ENCODE measurements at regions not wholly inside any gene's neighbourhood (a gene's known extent, or its start where the extent isn't known, plus 50 kb on each side); places are given as distances from the start of the nearest gene placed in this dataset.
"Not testable (repeated sequence)": the region's sequence is repeated elsewhere in the genome, so short reads cannot be mapped to it uniquely, and the experiment has no call there.

DNA sequence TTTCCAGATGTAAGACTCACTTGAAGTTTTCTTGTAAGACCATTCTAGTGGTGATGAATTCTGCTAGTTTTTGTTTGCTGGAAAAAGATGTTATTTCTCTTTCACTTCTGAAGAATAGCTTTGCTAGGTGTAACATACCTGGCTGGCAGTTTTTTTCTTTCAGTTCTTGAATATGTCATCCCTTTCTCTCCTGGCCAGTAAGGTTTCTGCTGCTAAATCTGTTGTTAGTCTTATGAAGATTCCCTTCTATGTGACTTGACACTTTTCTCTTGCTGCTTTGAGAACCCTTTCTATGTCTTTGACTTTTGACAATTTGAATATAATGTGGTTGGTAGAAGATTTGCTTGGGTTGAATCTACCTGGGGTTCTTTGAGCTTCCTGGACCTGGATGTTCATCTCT, 314.7 kb upstream of the NOX3 start:
- H3K4me3 ChIP-seq (ENCODE audit: low read length) = no peak overlapping the region
- no peak for DNase-seq (ENCODE audit: low read depth, low spot score)

GRCh38 chr6:155765275-155766194, 309.9 kb upstream of the NOX3 start:
- H3K4me3 ChIP-seq (ENCODE audit: low read length) = no peak overlapping the region
- DNase-seq (ENCODE audit: low read depth, low spot score) = no peak

- no peak overlapping the region for H3K4me3 ChIP-seq (ENCODE audit: low read length)
These were observed 307.0 kb upstream of the NOX3 start for GRCh38 chr6:155762649-155763048.

DNA sequence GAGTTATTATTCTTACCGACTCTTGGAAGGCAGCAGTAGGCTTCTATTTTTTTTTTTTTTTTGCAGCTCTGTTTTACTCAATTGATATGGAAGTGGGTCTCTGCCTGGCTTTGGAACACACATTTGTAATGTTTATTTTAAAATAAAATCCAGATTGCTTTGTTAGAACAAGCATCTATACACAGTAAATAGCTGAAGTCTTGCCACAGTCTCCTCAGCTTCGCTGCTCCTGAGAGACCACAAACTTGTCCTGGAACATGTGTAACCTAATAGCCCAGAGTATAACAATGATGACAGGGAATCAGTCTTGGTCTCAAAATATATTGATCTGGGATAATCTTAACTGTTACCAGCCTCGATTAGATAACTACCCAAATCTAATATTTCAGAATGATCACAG, 299.8 kb upstream of the NOX3 start:
- no peak overlapping the region for H3K4me3 ChIP-seq (ENCODE audit: low read length)
- DNase-seq (ENCODE audit: low read depth, low spot score) = no peak

More at GRCh38 chr6:155762649-155763048, 307.0 kb upstream of the NOX3 start:
- no peak for DNase-seq (ENCODE audit: low read depth, low spot score)

DNA sequence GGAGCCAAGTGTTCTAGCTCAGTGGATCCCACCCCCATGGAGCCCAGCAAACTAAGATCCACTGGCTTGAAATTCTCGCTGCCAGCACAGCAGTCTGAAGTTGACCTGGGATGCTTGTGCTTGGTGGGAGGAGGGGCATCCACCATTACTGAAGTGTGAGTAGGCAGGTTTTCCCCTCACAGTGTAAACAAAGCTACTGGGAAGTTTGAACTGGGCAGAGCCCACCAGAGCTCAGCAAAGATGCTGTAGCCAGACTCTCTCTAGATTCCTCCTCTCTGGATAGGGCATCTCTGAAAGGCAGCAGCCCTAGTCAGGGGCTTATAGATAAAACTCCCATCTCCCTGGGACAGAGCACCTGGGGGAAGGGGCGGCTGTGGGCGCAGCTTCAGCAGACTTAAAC, 293.1 kb upstream of the NOX3 start:
- not testable (repeated sequence) for DNase-seq (ENCODE audit: low read depth, low spot score); H3K4me3 ChIP-seq (ENCODE audit: low read length)

DNA sequence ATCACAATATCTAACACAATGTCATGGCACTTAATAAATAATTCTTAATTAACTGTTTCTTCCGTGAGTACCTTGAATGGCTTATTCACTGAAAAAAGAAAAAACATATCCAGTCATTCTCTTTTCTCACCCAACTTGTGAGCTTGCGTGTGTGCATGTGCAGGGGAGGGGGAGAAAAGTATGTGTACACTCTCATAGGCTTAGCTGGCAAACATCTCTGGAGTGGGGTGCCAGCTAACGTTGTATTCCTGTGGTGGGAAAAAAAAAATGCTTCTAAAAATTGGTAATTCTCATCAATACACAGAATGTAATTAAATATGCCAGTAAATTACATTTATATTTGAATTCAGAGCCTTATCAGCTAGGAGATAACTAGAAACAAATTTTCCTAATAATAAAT, 291.9 kb upstream of the NOX3 start:
- no peak for DNase-seq (ENCODE audit: low read depth, low spot score)
- no peak overlapping the region for H3K4me3 ChIP-seq (ENCODE audit: low read length)

DNA sequence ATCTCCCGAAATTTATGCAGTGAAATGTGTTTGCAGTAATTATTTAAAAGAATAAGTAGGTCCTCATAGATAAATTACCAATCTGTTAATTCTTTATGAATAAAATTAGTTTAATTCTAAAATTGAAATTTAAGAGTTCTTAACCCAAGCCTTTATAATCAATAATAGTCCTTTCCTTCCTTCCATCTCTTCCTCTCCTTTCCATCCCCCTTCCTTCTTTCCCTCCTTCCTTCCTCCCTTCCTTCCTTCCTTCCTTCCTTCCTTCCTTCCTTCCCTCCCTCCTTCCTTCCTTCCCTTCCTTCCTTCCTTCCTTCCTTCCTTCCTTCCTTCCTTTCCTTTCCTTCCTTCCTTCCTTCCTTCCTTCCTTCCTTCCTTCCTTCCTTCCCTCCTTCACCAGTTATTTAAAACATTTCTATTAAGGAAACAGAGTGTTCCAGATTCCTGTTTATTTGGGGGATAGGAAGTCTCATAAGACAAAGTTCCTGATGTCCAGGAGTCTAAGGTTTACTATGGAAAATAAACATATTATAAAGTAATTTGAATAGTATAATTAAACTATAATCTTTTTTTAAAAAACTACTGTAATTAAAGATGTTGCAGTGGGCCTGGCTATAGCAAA, 285.3 kb upstream of the NOX3 start:
- no peak for DNase-seq (ENCODE audit: low read depth, low spot score)
- no peak overlapping the region for H3K4me3 ChIP-seq (ENCODE audit: low read length)

- no peak for DNase-seq (ENCODE audit: low read depth, low spot score)
These were observed 283.0 kb upstream of the NOX3 start for GRCh38 chr6:155738602-155739105.

DNA sequence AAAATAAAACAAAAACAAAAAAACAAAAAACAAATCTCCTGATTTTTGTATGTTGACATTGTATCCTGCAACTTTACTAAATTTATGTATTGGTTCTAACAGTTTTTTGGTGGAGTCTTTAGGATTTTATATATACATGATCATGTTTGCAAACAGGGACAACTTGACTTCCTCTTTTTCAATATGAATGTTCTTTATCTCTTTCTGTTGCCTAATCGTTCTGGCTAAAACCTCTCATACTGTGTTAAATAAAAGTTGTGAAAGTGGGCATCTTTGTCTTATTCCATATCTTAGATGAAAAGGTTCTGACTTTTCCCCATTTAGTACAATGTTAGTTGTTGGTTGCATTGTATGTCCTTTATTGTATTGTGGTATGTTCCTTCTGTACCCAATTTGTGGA, 261.7 kb upstream of the NOX3 start:
- no peak for DNase-seq (ENCODE audit: low read depth, low spot score)
- H3K4me3 ChIP-seq (ENCODE audit: low read length) = no peak overlapping the region

More at GRCh38 chr6:155738602-155739105, 283.0 kb upstream of the NOX3 start:
- H3K4me3 ChIP-seq (ENCODE audit: low read length) = no peak overlapping the region

GRCh38 chr6:155710704-155711103, 255.1 kb upstream of the NOX3 start:
- H3K4me3 ChIP-seq (ENCODE audit: low read length) = no peak overlapping the region
- DNase-seq (ENCODE audit: low read depth, low spot score) = no peak

- H3K4me3 ChIP-seq (ENCODE audit: low read length) = no peak overlapping the region
- DNase-seq (ENCODE audit: low read depth, low spot score) = no peak
These were observed 253.6 kb upstream of the NOX3 start for GRCh38 chr6:155709262-155709661.

DNA sequence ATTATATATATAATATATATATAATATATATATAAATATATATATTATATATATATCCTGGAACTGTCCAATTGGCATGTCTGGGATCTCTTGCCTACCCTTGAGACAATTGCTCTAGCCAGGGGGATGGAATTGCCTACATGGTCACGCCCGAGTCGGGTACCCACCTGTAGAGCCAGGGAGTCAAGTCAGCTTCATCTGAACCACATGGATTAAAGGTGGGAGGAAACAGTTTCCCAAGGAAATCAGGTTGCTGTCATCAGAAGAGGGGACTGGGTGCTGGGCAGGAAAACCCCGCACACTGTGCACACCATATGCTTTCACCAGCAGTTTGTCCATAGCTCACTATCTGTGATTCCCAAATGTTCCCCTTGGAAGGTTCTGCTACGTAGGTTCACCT, 252.5 kb upstream of the NOX3 start:
- no peak for DNase-seq (ENCODE audit: low read depth, low spot score)
- H3K4me3 ChIP-seq (ENCODE audit: low read length) = no peak overlapping the region

GRCh38 chr6:155706806-155707205, 251.2 kb upstream of the NOX3 start:
- no peak for DNase-seq (ENCODE audit: low read depth, low spot score)

DNA sequence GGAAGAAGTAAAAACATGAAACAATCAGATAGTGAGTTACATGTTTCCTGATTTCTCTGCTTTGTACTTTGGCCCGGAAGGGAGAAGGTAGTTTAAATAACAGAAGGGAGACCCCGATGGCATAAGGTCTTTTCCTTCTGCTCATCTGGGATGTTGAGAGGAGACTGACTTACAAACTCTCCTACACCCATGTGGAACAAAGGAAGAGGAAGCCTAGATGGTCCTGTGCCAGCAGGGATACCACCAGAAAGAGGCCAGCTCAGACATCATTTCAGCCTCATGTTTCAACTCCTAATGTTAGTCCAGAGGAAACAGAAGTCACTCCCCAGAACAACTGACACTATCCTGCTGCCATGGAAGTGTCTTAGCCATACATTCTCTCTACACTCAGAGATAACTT, 250.7 kb upstream of the NOX3 start:
- no peak overlapping the region for H3K4me3 ChIP-seq (ENCODE audit: low read length)
- DNase-seq (ENCODE audit: low read depth, low spot score) = no peak

More at GRCh38 chr6:155706806-155707205, 251.2 kb upstream of the NOX3 start:
- no peak overlapping the region for H3K4me3 ChIP-seq (ENCODE audit: low read length)

- no peak for DNase-seq (ENCODE audit: low read depth, low spot score)
- H3K4me3 ChIP-seq (ENCODE audit: low read length) = no peak overlapping the region
These were observed 245.7 kb upstream of the NOX3 start for GRCh38 chr6:155701342-155701741.

GRCh38 chr6:155695495-155695894, 239.9 kb upstream of the NOX3 start:
- no peak overlapping the region for H3K4me3 ChIP-seq (ENCODE audit: low read length)
- DNase-seq (ENCODE audit: low read depth, low spot score) = no peak

GRCh38 chr6:155694419-155694790, 238.8 kb upstream of the NOX3 start:
- DNase-seq (ENCODE audit: low read depth, low spot score) = no peak
- H3K4me3 ChIP-seq (ENCODE audit: low read length) = no peak overlapping the region

DNA sequence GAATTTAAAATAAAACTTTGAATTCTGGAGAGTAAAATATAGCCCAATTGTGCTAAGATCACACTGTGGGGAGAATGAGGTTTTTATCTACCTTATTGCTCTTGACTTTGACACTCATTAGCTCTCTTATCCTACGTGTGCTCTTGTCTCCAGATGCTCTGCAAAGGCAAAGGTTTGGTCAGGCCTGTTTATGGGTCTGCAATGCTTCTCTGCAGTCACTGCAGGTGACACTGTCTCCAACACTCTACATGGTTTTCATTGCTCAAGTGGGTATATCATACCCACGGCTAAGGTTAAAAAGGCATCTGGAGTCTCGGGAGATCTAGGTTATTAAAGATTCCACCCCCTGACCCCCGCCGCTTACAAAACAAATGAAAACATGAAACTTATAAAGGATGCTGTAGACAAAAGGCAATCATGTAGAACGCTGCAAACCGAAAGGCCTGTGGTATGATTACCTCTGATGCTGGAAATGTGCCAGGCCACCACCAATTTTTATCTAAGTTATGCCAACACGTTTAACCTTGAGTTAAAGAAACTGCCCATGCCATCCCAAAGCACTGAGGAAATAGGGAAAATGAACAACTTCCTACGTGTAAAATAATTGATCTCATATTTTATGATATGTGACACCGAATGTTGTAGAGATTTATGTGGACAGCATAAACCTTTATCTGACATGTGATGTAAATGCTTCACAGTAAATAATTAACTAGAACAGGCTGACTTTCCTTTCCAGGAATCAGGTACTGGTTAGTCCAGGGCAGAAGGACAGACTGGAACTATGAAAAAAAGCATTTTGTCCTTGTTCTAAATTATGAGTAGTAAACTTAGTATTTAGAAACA, 238.2 kb upstream of the NOX3 start:
- H3K4me3 ChIP-seq (ENCODE audit: low read length) = no peak overlapping the region
- DNase-seq (ENCODE audit: low read depth, low spot score) = no peak

DNA sequence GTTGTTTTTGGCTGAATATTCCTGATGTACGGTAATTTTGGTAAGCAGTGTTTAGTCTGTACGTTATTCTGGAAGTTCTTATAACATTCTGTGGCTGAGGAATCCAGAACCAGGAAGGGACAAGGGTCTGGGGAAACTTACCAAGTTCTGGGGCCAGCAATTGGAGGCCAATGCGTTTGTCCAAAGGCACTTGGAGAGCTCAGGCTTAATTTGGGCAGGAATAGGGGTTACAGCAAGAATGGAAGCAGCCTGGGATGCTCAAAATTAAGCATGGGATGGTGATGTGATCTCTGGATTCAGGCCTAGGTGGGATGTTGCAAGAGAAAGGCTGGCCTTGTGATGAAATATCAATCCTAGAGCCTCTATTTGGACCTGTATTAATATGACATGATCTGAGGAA, 235.2 kb upstream of the NOX3 start:
- no peak for DNase-seq (ENCODE audit: low read depth, low spot score)
- H3K4me3 ChIP-seq (ENCODE audit: low read length) = no peak overlapping the region

DNA sequence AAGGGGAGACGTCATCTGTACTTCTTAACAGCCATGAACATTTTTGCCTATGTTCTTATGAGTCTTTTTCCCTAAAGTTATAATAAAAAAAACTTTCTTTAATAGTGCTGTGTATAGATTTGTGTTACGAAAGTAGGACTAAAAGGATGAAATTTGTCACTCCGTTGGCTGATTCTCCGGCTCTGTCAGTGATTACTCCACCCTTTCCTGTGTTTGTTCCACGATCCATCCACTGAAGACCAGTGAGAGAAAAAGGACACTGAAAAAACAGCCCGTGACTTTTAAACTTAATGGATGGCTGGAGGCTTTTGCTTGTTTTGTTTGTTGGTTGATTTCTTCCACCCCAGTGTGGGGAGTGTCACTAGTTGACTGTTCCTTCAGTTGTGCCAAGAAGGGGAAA, 232.0 kb upstream of the NOX3 start:
- H3K4me3 ChIP-seq (ENCODE audit: low read length) = no peak overlapping the region
- DNase-seq (ENCODE audit: low read depth, low spot score) = no peak

Data from Jurkat, Clone E6-1 (cell line).